NB4 (cell line): ENCODE measurements at regions not wholly inside any gene's neighbourhood (a gene's known extent, or its start where the extent isn't known, plus 50 kb on each side); places are given as distances from the start of the nearest gene placed in this dataset.

Experiments
- DNase-seq: peaks from one replicate; pipeline ENCODE4 v3.0.0; 2010; ENCODE audit warnings: low read depth
- H3K4me3 ChIP-seq: one replicate; pipeline ENCODE4 v1.5.1; 2011; ENCODE audit warnings: mild to moderate bottlenecking, low read depth, low read length, moderate library complexity
- MYC ChIP-seq: IDR thresholded peaks from 2 replicates; pipeline ENCODE4 v1.6.1; 2011; ENCODE audit warnings: low read depth, low read length
- POLR2A ChIP-seq: IDR thresholded peaks from 2 replicates; pipeline ENCODE4 v1.6.1; 2011; ENCODE audit warnings: mild to moderate bottlenecking; ENCODE audit not compliant: insufficient read length; ENCODE audit errors: extremely low read depth
- TF ChIP-seq, protein P1 (sequence below): IDR thresholded peaks from one replicate; pipeline ENCODE4 v1.5.1; 2012; ENCODE audit warnings: low read depth, low read length
- TF ChIP-seq, protein P2 (sequence below): IDR thresholded peaks from 2 replicates; pipeline ENCODE4 v1.6.1; 2011; ENCODE audit warnings: low read depth, low read length

DNA sequence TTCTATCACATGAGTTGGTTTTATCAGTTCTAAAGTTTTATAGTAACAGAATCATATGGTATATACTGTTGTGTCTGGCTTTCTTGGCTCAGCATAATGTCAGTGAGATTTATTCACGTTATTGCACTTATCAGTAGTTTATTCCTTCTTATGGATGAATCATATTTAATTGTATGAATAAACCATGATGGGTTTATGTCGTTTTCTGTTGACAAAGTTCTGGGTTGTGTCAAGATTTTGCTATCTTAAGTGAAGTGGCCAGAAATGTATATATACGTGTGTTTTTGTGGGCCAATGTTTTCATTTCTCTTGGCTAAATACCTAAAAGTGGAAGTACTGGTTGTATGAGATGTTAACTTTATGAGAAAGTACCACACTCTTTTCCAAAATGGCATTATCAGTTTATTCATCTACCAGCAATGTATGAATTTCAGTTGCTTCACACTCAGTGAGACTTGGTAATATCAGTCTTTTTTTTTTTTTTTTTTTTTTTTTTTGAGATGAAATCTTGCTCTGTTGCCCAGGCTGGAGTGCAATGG lies 112.4 kb upstream of the DCBLD2 start:
- DNase-seq: no peak
- no peak for TF ChIP-seq MYC
- TF ChIP-seq, protein P1, sequence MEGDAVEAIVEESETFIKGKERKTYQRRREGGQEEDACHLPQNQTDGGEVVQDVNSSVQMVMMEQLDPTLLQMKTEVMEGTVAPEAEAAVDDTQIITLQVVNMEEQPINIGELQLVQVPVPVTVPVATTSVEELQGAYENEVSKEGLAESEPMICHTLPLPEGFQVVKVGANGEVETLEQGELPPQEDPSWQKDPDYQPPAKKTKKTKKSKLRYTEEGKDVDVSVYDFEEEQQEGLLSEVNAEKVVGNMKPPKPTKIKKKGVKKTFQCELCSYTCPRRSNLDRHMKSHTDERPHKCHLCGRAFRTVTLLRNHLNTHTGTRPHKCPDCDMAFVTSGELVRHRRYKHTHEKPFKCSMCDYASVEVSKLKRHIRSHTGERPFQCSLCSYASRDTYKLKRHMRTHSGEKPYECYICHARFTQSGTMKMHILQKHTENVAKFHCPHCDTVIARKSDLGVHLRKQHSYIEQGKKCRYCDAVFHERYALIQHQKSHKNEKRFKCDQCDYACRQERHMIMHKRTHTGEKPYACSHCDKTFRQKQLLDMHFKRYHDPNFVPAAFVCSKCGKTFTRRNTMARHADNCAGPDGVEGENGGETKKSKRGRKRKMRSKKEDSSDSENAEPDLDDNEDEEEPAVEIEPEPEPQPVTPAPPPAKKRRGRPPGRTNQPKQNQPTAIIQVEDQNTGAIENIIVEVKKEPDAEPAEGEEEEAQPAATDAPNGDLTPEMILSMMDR: no peak
- TF ChIP-seq POLR2A: no peak
- TF ChIP-seq, protein P2, sequence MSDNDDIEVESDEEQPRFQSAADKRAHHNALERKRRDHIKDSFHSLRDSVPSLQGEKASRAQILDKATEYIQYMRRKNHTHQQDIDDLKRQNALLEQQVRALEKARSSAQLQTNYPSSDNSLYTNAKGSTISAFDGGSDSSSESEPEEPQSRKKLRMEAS: no peak
- no peak overlapping the region for H3K4me3 ChIP-seq

DNA sequence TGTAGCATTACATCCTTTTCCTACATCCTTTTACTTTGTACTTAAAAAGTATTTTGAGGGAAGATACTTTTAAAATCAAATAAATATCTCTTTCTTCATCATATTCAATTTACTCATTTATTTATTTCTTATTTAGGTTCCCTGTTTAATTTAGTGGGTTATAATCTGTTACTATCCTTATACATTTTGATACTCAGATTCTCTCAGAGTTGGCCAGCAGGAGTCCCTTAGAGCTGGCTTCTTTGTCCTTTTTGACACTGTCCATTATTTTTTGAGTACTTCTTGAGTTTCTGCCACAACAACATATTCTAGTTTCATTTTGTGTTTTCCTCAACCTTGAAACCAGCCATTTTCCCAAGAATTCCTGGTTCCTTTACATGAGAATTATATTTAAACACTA lies 111.6 kb upstream of the DCBLD2 start:
- no peak overlapping the region for H3K4me3 ChIP-seq
- no peak for DNase-seq
- TF ChIP-seq, protein P1: no peak
- TF ChIP-seq MYC (no peak), POLR2A (no peak)
- TF ChIP-seq, protein P2: no peak

DNA sequence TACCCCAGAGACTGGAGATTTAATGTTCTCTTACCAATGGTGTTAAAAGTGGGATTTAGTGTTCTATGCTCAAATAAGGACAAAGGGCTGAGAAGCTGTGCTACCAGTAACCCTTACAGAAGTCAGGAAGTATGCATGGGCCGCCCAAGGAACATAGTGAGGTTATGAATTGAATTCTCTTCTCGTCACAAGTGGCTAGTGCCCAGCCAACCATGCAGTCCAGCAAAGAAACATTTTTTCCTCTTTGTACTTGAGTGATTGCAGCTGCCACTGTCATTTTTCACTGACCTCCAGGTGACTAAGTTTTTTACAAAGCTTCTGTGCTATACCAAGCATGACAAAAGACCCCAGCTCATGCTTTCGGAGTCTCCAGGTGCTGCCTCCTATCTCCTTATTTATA lies 110.6 kb upstream of the DCBLD2 start:
- TF ChIP-seq POLR2A: no peak
- no peak overlapping the region for H3K4me3 ChIP-seq
- no peak for DNase-seq

DNA sequence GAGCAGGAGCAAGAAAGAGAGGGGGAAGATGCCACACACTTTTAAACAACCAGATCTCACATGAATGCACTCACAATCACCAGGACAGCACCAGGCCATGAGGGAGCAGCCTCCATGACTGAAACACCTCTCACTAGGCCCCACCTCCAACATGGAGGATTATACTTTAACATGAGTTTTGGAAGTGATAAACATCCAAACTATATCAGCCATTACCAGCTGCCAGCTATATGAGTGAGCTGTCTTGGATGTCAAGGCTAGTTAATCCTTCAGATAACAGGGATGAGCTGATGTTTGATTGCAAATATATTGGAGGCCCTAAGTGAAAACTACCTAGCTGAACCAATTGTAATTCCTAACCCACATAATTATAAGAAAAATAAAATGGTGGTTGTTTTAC lies 108.4 kb upstream of the DCBLD2 start:
- no peak for DNase-seq
- TF ChIP-seq, protein P1: no peak
- TF ChIP-seq, protein P2: no peak
- TF ChIP-seq POLR2A: no peak
- no peak for TF ChIP-seq MYC
- H3K4me3 ChIP-seq: no peak overlapping the region

DNA sequence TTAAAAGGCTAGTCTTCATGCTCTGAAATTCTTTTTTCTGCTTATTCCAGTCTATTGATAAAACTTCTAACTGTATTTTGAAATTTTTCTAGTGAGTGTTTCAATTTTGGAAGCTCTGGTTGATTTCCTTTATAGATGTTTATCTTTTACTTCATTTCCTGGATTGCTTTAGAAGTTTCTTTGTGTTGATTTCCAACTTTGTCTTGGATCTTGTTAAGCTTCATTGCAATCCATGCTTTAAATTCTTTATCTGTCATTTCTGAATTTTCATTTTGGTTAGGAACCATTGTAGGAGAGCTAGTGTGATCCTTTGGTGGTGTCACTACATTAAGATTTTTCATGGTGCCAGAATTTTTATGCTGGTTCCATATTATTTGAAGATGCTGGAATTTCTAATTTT lies 105.2 kb upstream of the DCBLD2 start:
- H3K4me3 ChIP-seq: no peak overlapping the region
- TF ChIP-seq POLR2A: no peak
- no peak for TF ChIP-seq MYC
- TF ChIP-seq, protein P1: no peak
- TF ChIP-seq, protein P2: no peak
- no peak for DNase-seq

DNA sequence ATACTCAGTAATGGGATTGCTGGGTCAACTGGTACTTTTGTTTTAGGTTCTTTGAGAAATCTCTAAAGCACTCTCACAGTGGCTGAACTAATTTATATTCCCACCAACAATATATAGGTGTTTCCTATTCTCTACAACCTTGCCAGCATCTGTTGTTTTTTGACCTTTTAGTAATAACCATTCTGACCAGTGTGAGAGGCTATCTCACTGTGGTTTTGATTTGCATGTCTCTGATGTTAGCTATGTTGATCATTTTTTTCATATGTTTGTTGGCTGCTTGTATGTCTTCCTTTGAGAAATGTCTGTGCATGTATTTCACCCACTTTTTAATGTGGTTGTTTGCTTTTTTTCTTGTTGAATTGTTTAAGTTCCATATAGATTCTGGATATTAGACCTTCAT lies 98.2 kb upstream of the DCBLD2 start:
- no peak for DNase-seq
- no peak overlapping the region for H3K4me3 ChIP-seq
- TF ChIP-seq MYC: no peak
- TF ChIP-seq, protein P1: no peak
- TF ChIP-seq, protein P2: no peak
- TF ChIP-seq POLR2A: no peak
